Loucy (cell line): ENCODE measurements at regions not wholly inside any gene's neighbourhood (a gene's known extent, or its start where the extent isn't known, plus 50 kb on each side); places are given as distances from the start of the nearest gene placed in this dataset.

ENCODE experiments used
- CTCF ChIP-seq: fragments of 200-600 bp; sonication (generic); conservative IDR thresholded peaks from 2 replicates; pipeline ENCODE4 v1.5.1; 2014; ENCODE audit warnings: mild to moderate bottlenecking, antibody characterized with exemption, low read length
- EZH2phosphoT487 ChIP-seq: fragments of 200-600 bp; IDR thresholded peaks from 2 replicates; pipeline ENCODE4 v1.6.1; 2018; ENCODE audit warnings: antibody characterized with exemption, mild to moderate bottlenecking, moderate library complexity, borderline replicate concordance

DNA sequence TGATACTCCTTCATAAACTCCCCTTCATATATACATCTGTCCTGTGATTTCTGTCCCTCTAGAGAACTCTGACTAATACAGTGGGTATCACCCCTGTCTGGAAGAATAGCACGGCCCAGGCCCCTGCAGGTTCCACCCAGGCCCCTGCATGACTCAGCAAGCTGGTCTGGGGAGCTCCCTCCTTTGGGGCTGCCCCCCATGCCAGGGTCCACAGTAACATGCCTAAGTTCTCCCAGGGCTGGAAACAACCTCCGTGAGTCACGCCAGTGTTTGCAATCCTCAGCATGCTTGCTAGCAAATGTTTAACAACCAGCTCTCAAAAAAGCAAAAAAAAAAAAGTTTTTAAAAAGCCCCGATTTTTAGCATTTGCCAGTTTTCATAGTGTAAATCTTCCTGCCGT, 134.3 kb upstream of the CDH4 start:
- TF ChIP-seq CTCF, result no peak
- TF ChIP-seq EZH2phosphoT487, result no peak
